Upper lobe of left lung (tissue), 6 donors: ENCODE measurements at regions not wholly inside any gene's neighbourhood (a gene's known extent, or its start where the extent isn't known, plus 50 kb on each side); places are given as distances from the start of the nearest gene placed in this dataset.

Source experiments
- ATAC-seq, 2 donors: fragments of 200-7000 bp; cut with Tn5 transposase; one replicate each; pipeline ENCODE4 v1.9.1; 2022; ENCODE audit warnings: mild to moderate bottlenecking in 2 of 2, moderate library complexity in 2 of 2; ENCODE audit not compliant: low FRiP score in 2 of 2
- DNase-seq, 2 donors: peaks; one replicate each; pipeline ENCODE4 v3.0.0-alpha.2; 2019 to 2020
- H3K27ac ChIP-seq, 4 donors: fragments of 200-600 bp; sonication (generic); one replicate each; pipeline ENCODE4 v1.5.1; 2016 to 2019
- H3K27me3 ChIP-seq, 4 donors: fragments of 200-600 bp; sonication (generic); one replicate each; pipeline ENCODE4 v1.5.1; 2017 to 2019
- H3K36me3 ChIP-seq, 4 donors: fragments of 200-600 bp; sonication (generic); one replicate each; pipeline ENCODE4 v1.5.1; 2016 to 2019
- H3K4me1 ChIP-seq, 4 donors: fragments of 200-600 bp; sonication (generic); one replicate each; pipeline ENCODE4 v1.5.1; 2018 to 2019
- H3K4me3 ChIP-seq, 4 donors: fragments of 200-600 bp; sonication (generic); one replicate each; pipeline ENCODE4 v1.5.1; 2017 to 2019; ENCODE audit warnings: mild to moderate bottlenecking in 2 of 4, moderate library complexity in 1 of 4
- H3K9me3 ChIP-seq, 4 donors: fragments of 200-600 bp; sonication (generic); one replicate each; pipeline ENCODE4 v1.5.1; 2018 to 2019
- CTCF ChIP-seq, 6 experiments: fragments of 450-650 bp in 4 of 6; fragments of 200-600 bp in 2 of 6; sonication (generic) in 2 of 6; IDR thresholded peaks; one replicate each; pipeline ENCODE4 v1.5.1; 2016 to 2019; ENCODE audit warnings: antibody characterized with exemption in 6 of 6
- EP300 ChIP-seq, 4 donors: sonication (generic); formaldehyde crosslinking; IDR thresholded peaks; one replicate each; pipeline ENCODE4 v1.5.1; 2017; ENCODE audit warnings: antibody characterized with exemption in 4 of 4, control low read depth in 2 of 4
- POLR2A ChIP-seq, 4 donors: fragments of 450-650 bp; IDR thresholded peaks; one replicate each; pipeline ENCODE4 v1.5.1; 2016 to 2017; ENCODE audit warnings: antibody characterized with exemption in 4 of 4, mild to moderate bottlenecking in 2 of 4
- POLR2AphosphoS5 ChIP-seq, 2 donors: sonication (generic); formaldehyde crosslinking; IDR thresholded peaks; one replicate each; pipeline ENCODE4 v1.5.1; 2017; ENCODE audit warnings: antibody characterized with exemption in 2 of 2
- WGBS, 2 donors: methylation state at CpG; one replicate each; pipeline ENCODE4 v1.1.5; 2017 to 2018; 5-methylcytosine and 5-hydroxymethylcytosine counted together
- donor health status: DM: no; HTN: no; CAD: no; lungs with moderate emphysema.
- donor health status: DM: no; HTN: yes; CAD: no; lungs with severe emphysema.

- WGBS, 2 donors = 64 to 79% methylated on average over 3 of the region's 3 CpGs
- no peak for TF ChIP-seq POLR2A (IDR thresholded peaks at IDR 0.05)
- TF ChIP-seq POLR2AphosphoS5 (IDR thresholded peaks at IDR 0.05) = no peak
- TF ChIP-seq EP300 (IDR thresholded peaks at IDR 0.05) = no peak
- no peak for TF ChIP-seq CTCF (IDR thresholded peaks at IDR 0.05)
These were observed 533.0 kb downstream of the BCOR start for GRCh38 chrX:39564751-39565150.

GRCh38 chrX:39574178-39574577 lies 523.6 kb downstream of the BCOR start:
- H3K27me3 ChIP-seq = no peaks in the 10 kb centered on the region
- no peak overlapping the region for H3K27ac ChIP-seq
- ATAC-seq = no peak
- H3K4me1 ChIP-seq = peaks cover 0 to 3% (median 0%) of the 10 kb centered on the region in 4 donors
- no peaks in the 10 kb centered on the region for H3K36me3 ChIP-seq
- no peak for DNase-seq
- no peak for TF ChIP-seq POLR2A (IDR thresholded peaks at IDR 0.05)
- TF ChIP-seq CTCF (IDR thresholded peaks at IDR 0.05) = no peak
- no peak for TF ChIP-seq POLR2AphosphoS5 (IDR thresholded peaks at IDR 0.05)
- no peak for TF ChIP-seq EP300 (IDR thresholded peaks at IDR 0.05)
- 61 to 78% methylated on average over 2 to 3 of the region's 3 CpGs for WGBS, 2 donors
- H3K9me3 ChIP-seq = no peaks in the 10 kb centered on the region
- H3K4me3 ChIP-seq = no peak overlapping the region

More at GRCh38 chrX:39564751-39565150, 533.0 kb downstream of the BCOR start:
- Histone ChIP-seq H3K27ac (no peak overlapping the region), H3K4me3 (no peak overlapping the region), H3K9me3 (no peaks in the 10 kb centered on the region), H3K27me3 (no peaks in the 10 kb centered on the region), H3K4me1 (no peaks in the 10 kb centered on the region), H3K36me3 (no peaks in the 10 kb centered on the region)
- ATAC-seq (no peak), DNase-seq (no peak)

GRCh38 chrX:39576041-39576872 lies 521.5 kb downstream of the BCOR start:
- TF ChIP-seq EP300 (IDR thresholded peaks at IDR 0.05) (no peak), CTCF (IDR thresholded peaks at IDR 0.05) (no peak), POLR2AphosphoS5 (IDR thresholded peaks at IDR 0.05) (no peak), POLR2A (IDR thresholded peaks at IDR 0.05) (no peak)
- ATAC-seq (no peak), DNase-seq (peak in 1 of 2 donors; percentile 55)
- Histone ChIP-seq H3K27ac (no peak overlapping the region), H3K36me3 (no peaks in the 10 kb centered on the region), H3K9me3 (no peaks in the 10 kb centered on the region), H3K4me1 (peaks cover 0 to 3% (median 0%) of the 10 kb centered on the region in 4 donors), H3K27me3 (no peaks in the 10 kb centered on the region), H3K4me3 (no peak overlapping the region)
- 70 to 75% methylated on average over 7 to 21 of the region's 28 CpGs for WGBS, 2 donors

GRCh38 chrX:39577206-39577984 lies 520.4 kb downstream of the BCOR start:
- no peak for DNase-seq
- ATAC-seq = no peak

More at GRCh38 chrX:39577206-39577984, 520.4 kb downstream of the BCOR start:
- Histone ChIP-seq H3K36me3 (no peaks in the 10 kb centered on the region), H3K27me3 (no peaks in the 10 kb centered on the region), H3K9me3 (no peaks in the 10 kb centered on the region), H3K4me1 (peaks cover 0 to 3% (median 0%) of the 10 kb centered on the region in 4 donors), H3K4me3 (no peak overlapping the region), H3K27ac (no peak overlapping the region)
- TF ChIP-seq POLR2AphosphoS5 (IDR thresholded peaks at IDR 0.05) (no peak), EP300 (IDR thresholded peaks at IDR 0.05) (no peak), CTCF (IDR thresholded peaks at IDR 0.05) (no peak), POLR2A (IDR thresholded peaks at IDR 0.05) (no peak)
- WGBS, 2 donors = 48 to 61% methylated on average over 11 to 13 of the region's 13 CpGs
